Uterus (tissue), 3 donors: ENCODE measurements at regions not wholly inside any gene's neighbourhood (a gene's known extent, or its start where the extent isn't known, plus 50 kb on each side); places are given as distances from the start of the nearest gene placed in this dataset.
A peak's percentile ranks its signal among the peaks of the same experiment; 100 is the strongest.

Experiments used
- DNase-seq, 2 donors: peaks; one replicate each; pipeline ENCODE4 v3.0.0-alpha.2; 2019 to 2020
- H3K27ac ChIP-seq, 2 donors: fragments of 200-600 bp; sonication (generic); 1 replicate in 1 of 2; 2 replicates in 1 of 2; pipeline ENCODE4 v1.5.1; 2016 to 2018
- H3K27me3 ChIP-seq, 2 donors: fragments of 200-600 bp; sonication (generic); one replicate each; pipeline ENCODE4 v1.5.1; 2018 to 2019; ENCODE audit warnings: control low read depth in 1 of 2
- H3K36me3 ChIP-seq, 2 donors: fragments of 200-600 bp; sonication (generic); one replicate each; pipeline ENCODE4 v1.5.1; 2019; ENCODE audit warnings: control low read depth in 1 of 2
- H3K4me1 ChIP-seq, 2 donors: fragments of 200-600 bp; sonication (generic); one replicate each; pipeline ENCODE4 v1.5.1; 2018 to 2019; ENCODE audit warnings: control low read depth in 1 of 2
- H3K4me3 ChIP-seq, 2 donors: fragments of 200-600 bp; sonication (generic); 1 replicate in 1 of 2; 2 replicates in 1 of 2; pipeline ENCODE4 v1.5.1; 2018 to 2019; ENCODE audit warnings: mild to moderate bottlenecking in 1 of 2
- H3K9me3 ChIP-seq, 2 donors: fragments of 200-600 bp; sonication (generic); one replicate each; pipeline ENCODE4 v1.5.1; 2019; ENCODE audit warnings: control low read depth in 1 of 2
- POLR2A ChIP-seq, 2 donors: fragments of 450-650 bp; IDR thresholded peaks; one replicate each; pipeline ENCODE4 v1.6.1; 2016; ENCODE audit warnings: antibody characterized with exemption in 2 of 2, mild to moderate bottlenecking in 1 of 2, moderate library complexity in 1 of 2
- intact Hi-C: fragments of 100-400 bp; cut with DNase I; formaldehyde crosslinking; loops from one replicate; pipeline ENCODE4 v1.15.1; 2023; ENCODE audit warnings: low total_unique reads
- TF ChIP-seq, protein P1 (sequence below), 4 experiments: fragments of 200-600 bp in 2 of 4; fragments of 450-650 bp in 2 of 4; sonication (generic) in 2 of 4; IDR thresholded peaks; one replicate each; pipeline ENCODE4 v1.5.1; 2016 to 2019; ENCODE audit warnings: antibody characterized with exemption in 4 of 4, mild to moderate bottlenecking in 2 of 4, moderate library complexity in 1 of 4
- donor health status: DM: yes; HTN: yes; CAD: no.

DNA sequence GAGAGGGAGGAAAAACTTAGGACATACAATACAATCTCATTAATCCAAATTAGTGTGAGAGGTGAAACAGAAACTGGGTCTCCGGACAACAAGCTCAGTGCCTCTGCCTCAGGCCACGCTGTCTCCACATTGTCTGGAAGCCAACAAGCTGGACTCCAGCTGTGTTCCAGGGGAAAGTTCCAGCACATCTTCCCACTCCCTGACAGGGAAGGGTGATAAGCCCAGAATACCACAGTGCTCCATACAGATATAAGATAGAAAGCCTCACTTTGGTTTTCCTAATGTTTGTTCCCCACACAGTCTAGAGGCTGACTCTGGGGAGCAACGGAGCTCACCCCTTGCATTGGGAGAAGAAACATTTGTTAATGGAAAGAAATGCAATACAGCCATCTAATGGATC, 117.1 kb upstream of the SPTLC3 start:
- no peaks in the 10 kb centered on the region for H3K9me3 ChIP-seq
- no peaks in the 10 kb centered on the region for H3K4me1 ChIP-seq
- H3K36me3 ChIP-seq: no peaks in the 10 kb centered on the region
- H3K27me3 ChIP-seq: no peaks in the 10 kb centered on the region
- intact Hi-C loops: no loop called here
- no peak overlapping the region for H3K4me3 ChIP-seq
- DNase-seq: peak in 1 of 2 donors; percentile 16
- TF ChIP-seq, protein P1, sequence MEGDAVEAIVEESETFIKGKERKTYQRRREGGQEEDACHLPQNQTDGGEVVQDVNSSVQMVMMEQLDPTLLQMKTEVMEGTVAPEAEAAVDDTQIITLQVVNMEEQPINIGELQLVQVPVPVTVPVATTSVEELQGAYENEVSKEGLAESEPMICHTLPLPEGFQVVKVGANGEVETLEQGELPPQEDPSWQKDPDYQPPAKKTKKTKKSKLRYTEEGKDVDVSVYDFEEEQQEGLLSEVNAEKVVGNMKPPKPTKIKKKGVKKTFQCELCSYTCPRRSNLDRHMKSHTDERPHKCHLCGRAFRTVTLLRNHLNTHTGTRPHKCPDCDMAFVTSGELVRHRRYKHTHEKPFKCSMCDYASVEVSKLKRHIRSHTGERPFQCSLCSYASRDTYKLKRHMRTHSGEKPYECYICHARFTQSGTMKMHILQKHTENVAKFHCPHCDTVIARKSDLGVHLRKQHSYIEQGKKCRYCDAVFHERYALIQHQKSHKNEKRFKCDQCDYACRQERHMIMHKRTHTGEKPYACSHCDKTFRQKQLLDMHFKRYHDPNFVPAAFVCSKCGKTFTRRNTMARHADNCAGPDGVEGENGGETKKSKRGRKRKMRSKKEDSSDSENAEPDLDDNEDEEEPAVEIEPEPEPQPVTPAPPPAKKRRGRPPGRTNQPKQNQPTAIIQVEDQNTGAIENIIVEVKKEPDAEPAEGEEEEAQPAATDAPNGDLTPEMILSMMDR (IDR thresholded peaks at IDR 0.05): no peak
- TF ChIP-seq POLR2A (IDR thresholded peaks at IDR 0.05): no peak
- H3K27ac ChIP-seq: no peak overlapping the region

DNA sequence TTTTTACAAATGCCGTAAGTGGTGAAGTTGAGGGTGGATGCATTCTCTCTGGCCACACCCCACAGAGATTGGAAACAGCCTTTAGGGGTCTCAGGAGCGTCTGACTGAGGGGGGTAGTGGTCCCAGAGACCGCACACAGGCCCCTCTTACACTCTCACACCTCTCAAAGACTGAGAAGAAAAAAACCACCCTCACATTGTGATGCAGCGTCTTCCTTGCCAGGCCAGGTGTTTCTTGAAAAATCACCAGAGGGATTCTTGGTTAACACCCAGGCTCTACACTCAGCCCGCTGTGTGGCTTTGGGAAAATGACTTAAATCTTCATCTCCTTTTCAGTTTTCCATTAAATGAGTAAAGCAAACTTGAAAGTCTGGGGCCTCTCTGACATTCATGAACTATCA, 115.8 kb upstream of the SPTLC3 start:
- no peak for DNase-seq
- intact Hi-C loops: no loop called here
- no peak overlapping the region for H3K27ac ChIP-seq

GRCh38 chr20:12893653-12894052, 115.1 kb upstream of the SPTLC3 start:
- Histone ChIP-seq H3K36me3 (no peaks in the 10 kb centered on the region), H3K9me3 (no peaks in the 10 kb centered on the region), H3K27ac (no peak overlapping the region), H3K27me3 (no peaks in the 10 kb centered on the region), H3K4me1 (no peaks in the 10 kb centered on the region), H3K4me3 (no peak overlapping the region)
- intact Hi-C loops: no loop called here
- TF ChIP-seq, protein P1 (IDR thresholded peaks at IDR 0.05): no peak
- no peak for TF ChIP-seq POLR2A (IDR thresholded peaks at IDR 0.05)
- DNase-seq: no peak

More for the DNA sequence above, 115.8 kb upstream of the SPTLC3 start:
- Histone ChIP-seq H3K27me3 (no peaks in the 10 kb centered on the region), H3K9me3 (no peaks in the 10 kb centered on the region), H3K4me3 (no peak overlapping the region), H3K36me3 (no peaks in the 10 kb centered on the region), H3K4me1 (no peaks in the 10 kb centered on the region)
- TF ChIP-seq, protein P1 (IDR thresholded peaks at IDR 0.05): no peak
- no peak for TF ChIP-seq POLR2A (IDR thresholded peaks at IDR 0.05)

DNA sequence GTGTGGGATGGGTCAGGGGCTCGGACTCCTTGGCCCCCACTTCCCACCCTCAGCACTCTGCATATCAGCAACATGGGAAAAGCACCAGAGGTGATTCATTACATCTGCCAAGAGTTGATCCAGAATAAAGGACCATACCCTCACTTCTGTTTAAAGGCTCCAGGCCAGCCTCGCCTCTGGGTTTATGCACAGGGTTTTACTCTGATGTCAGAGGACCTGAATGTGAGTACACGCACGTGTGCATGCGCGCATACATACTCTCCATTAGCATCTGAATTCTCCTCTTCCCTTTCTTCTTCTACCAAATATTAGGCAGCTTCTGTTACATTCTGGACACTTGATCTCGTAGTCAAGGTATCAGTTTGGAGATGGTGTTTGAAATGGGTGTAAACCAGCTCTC, 114.7 kb upstream of the SPTLC3 start:
- Histone ChIP-seq H3K36me3 (no peaks in the 10 kb centered on the region), H3K27ac (no peak overlapping the region), H3K4me3 (no peak overlapping the region), H3K27me3 (no peaks in the 10 kb centered on the region), H3K4me1 (no peaks in the 10 kb centered on the region), H3K9me3 (no peaks in the 10 kb centered on the region)
- DNase-seq: no peak
- TF ChIP-seq POLR2A (IDR thresholded peaks at IDR 0.05): no peak
- TF ChIP-seq, protein P1 (IDR thresholded peaks at IDR 0.05): no peak
- intact Hi-C loops: no loop called here

- intact Hi-C loops: no loop called here
- no peaks in the 10 kb centered on the region for H3K4me1 ChIP-seq
- no peaks in the 10 kb centered on the region for H3K27me3 ChIP-seq
- no peak overlapping the region for H3K4me3 ChIP-seq
- DNase-seq: no peak
- no peaks in the 10 kb centered on the region for H3K9me3 ChIP-seq
- no peak overlapping the region for H3K27ac ChIP-seq
- TF ChIP-seq POLR2A (IDR thresholded peaks at IDR 0.05): no peak
- TF ChIP-seq, protein P1 (IDR thresholded peaks at IDR 0.05): no peak
- no peaks in the 10 kb centered on the region for H3K36me3 ChIP-seq
These were observed 112.6 kb upstream of the SPTLC3 start for GRCh38 chr20:12896180-12896579.
